Upper lobe of right lung (tissue), 1 donor: ENCODE measurements at regions not wholly inside any gene's neighbourhood (a gene's known extent, or its start where the extent isn't known, plus 50 kb on each side); places are given as distances from the start of the nearest gene placed in this dataset.

Experiments
- ATAC-seq: fragments of 200-7000 bp; cut with Tn5 transposase; one replicate; pipeline ENCODE4 v1.9.1; 2020; ENCODE audit warnings: mild to moderate bottlenecking, moderate library complexity
- DNase-seq: peaks from one replicate; pipeline ENCODE4 v3.0.0-alpha.2; 2020
- H3K27ac ChIP-seq: fragments of 200-600 bp; one replicate; pipeline ENCODE4 v1.8.0; 2022
- H3K27me3 ChIP-seq: fragments of 200-600 bp; one replicate; pipeline ENCODE4 v1.8.0; 2022; ENCODE audit warnings: mild to moderate bottlenecking
- H3K36me3 ChIP-seq: fragments of 200-600 bp; one replicate; pipeline ENCODE4 v1.8.0; 2022
- H3K4me1 ChIP-seq: fragments of 200-600 bp; one replicate; pipeline ENCODE4 v1.8.0; 2022
- H3K4me3 ChIP-seq: fragments of 200-600 bp; one replicate; pipeline ENCODE4 v1.8.0; 2022; ENCODE audit warnings: mild to moderate bottlenecking
- H3K9me3 ChIP-seq: fragments of 200-600 bp; one replicate; pipeline ENCODE4 v1.8.0; 2022
- intact Hi-C: fragments of 100-400 bp; cut with DNase I; formaldehyde crosslinking; loops from one replicate; pipeline ENCODE4 v1.11.0; 2022
- TF ChIP-seq, protein P1 (sequence below): fragments of 200-600 bp; IDR thresholded peaks from one replicate; pipeline ENCODE4 v1.8.0; 2022; ENCODE audit warnings: antibody characterized with exemption
- donor health status: DM: no; HTN: yes; CAD: no; lungs with severe emphysema.

DNA sequence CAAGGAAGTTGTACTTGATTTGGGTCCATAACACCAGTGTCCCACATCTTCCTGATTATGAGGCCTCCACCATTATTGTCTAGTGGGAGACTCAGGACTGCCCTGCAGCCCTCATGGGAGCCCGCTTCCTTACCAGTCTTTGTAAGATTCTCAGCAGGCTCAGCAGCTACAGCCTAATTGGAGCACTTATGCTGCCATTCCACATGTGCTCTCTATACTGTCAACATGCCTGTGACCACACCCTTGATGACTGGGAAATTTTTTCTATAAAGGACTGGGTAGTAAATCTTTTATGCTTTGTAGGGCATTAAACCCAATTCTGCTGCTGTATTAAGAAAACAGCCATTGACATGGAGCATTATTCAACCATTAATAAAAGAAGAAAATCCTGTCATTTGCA lies 145.5 kb upstream of the IGF1 start:
- Histone ChIP-seq H3K4me1 (no peaks in the 10 kb centered on the region), H3K27ac (no peak overlapping the region), H3K27me3 (no peaks in the 10 kb centered on the region), H3K4me3 (no peak overlapping the region), H3K36me3 (no peaks in the 10 kb centered on the region), H3K9me3 (no peaks in the 10 kb centered on the region)
- ATAC-seq (no peak), DNase-seq (no peak)
- TF ChIP-seq, protein P1, sequence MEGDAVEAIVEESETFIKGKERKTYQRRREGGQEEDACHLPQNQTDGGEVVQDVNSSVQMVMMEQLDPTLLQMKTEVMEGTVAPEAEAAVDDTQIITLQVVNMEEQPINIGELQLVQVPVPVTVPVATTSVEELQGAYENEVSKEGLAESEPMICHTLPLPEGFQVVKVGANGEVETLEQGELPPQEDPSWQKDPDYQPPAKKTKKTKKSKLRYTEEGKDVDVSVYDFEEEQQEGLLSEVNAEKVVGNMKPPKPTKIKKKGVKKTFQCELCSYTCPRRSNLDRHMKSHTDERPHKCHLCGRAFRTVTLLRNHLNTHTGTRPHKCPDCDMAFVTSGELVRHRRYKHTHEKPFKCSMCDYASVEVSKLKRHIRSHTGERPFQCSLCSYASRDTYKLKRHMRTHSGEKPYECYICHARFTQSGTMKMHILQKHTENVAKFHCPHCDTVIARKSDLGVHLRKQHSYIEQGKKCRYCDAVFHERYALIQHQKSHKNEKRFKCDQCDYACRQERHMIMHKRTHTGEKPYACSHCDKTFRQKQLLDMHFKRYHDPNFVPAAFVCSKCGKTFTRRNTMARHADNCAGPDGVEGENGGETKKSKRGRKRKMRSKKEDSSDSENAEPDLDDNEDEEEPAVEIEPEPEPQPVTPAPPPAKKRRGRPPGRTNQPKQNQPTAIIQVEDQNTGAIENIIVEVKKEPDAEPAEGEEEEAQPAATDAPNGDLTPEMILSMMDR = no peak
- intact Hi-C loops = no loop called here

DNA sequence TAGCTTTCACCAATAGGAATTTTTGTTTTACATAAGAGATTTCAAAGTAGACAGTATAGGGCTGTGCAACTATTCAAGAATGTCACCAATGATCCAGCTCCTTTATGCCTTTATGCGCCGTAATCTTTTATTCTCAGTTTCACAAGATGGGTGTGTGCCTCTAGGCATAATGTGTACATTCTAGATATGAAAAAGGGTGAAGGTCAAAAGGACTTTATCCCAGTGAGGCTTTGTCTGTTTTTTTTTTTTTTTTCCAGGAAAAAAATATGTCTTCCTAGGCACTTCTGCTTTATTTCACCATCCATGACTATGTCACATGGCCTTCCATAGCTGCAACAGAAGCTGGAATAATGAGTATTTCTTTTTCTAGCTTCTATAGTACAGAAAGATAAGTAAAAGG lies 142.3 kb upstream of the IGF1 start:
- ATAC-seq (no peak), DNase-seq (no peak)
- intact Hi-C loops = no loop called here
- Histone ChIP-seq H3K9me3 (no peaks in the 10 kb centered on the region), H3K27ac (no peak overlapping the region), H3K36me3 (no peaks in the 10 kb centered on the region), H3K4me1 (no peaks in the 10 kb centered on the region), H3K27me3 (no peaks in the 10 kb centered on the region), H3K4me3 (no peak overlapping the region)
- TF ChIP-seq, protein P1 = no peak

GRCh38 chr12:102618197-102618877 lies 138.0 kb upstream of the IGF1 start:
- Histone ChIP-seq H3K27ac (no peak overlapping the region), H3K9me3 (no peaks in the 10 kb centered on the region), H3K4me3 (no peak overlapping the region), H3K27me3 (no peaks in the 10 kb centered on the region), H3K4me1 (no peaks in the 10 kb centered on the region), H3K36me3 (no peaks in the 10 kb centered on the region)
- no peak for ATAC-seq
- no peak for DNase-seq
- TF ChIP-seq, protein P1 = no peak
- intact Hi-C loops = no loop called here

DNA sequence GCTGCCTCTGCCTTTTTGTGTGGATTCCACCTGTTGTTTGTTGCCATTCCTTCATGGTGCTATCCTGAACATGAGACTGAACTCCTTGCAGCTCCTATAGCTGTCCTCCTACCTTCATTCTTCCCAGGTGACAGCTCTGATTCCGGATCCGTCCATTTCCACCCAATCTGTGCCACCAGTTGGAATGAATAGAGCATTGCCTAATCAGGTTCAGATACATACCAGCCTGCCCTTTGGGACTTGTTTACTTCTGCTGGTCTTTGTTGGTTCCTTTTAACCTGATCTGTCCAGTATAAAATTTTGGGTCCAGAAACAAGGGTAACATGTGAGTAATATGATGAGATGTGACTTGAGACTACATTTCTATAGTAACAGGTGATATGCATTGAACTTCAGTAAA lies 136.3 kb upstream of the IGF1 start:
- intact Hi-C loops = no loop called here
- H3K36me3 ChIP-seq = no peaks in the 10 kb centered on the region
- no peak overlapping the region for H3K4me3 ChIP-seq
- TF ChIP-seq, protein P1 = no peak
- H3K9me3 ChIP-seq = no peaks in the 10 kb centered on the region
- no peaks in the 10 kb centered on the region for H3K4me1 ChIP-seq
- no peak overlapping the region for H3K27ac ChIP-seq
- DNase-seq (no peak), ATAC-seq (no peak)
- H3K27me3 ChIP-seq = no peaks in the 10 kb centered on the region

DNA sequence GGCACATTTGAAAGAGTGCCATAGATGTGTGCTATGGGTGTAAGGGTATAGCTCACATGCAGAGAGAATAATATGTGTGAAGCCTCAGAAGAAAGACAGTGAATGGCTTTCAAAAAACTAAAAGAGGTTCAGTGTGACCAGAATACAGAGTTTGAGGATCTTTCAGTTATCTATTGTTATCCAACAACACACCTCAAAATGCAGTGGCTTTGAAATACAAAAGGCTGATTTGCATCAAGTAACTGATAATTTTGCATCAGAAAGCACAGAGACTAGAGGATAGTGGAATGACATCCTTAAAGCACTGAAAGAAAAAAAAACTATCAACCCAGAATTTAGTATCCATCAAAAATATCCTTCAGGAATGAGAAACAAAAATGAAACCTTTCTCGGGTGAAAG lies 131.6 kb upstream of the IGF1 start:
- no peak for DNase-seq
- H3K27ac ChIP-seq = no peak overlapping the region
- TF ChIP-seq, protein P1 = no peak
- no peaks in the 10 kb centered on the region for H3K4me1 ChIP-seq
- intact Hi-C loops = no loop called here
- H3K4me3 ChIP-seq = no peak overlapping the region
- no peak for ATAC-seq
- no peaks in the 10 kb centered on the region for H3K9me3 ChIP-seq
- no peaks in the 10 kb centered on the region for H3K36me3 ChIP-seq
- no peaks in the 10 kb centered on the region for H3K27me3 ChIP-seq

DNA sequence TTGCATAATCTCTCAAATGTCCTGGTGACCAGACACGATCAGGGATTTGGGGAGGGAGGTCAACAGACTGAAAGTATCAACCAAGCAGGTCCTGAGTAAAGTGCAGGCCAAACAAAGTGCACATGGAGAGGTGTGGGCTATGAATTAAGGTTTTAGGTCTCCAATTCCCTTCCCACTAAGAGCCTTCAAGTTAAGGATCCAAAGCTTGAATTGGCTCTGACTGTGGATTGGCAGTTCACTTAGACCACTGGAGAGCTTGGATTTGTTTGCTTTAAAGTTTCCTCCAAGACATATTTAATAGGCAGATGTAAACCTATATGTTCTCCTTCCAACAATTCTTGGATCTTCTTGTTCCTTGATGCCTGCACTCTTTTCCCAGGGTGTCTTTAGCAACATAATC lies 129.6 kb upstream of the IGF1 start:
- Histone ChIP-seq H3K27me3 (no peaks in the 10 kb centered on the region), H3K27ac (no peak overlapping the region)
- no peak for DNase-seq

More for the DNA sequence above, 129.6 kb upstream of the IGF1 start:
- H3K4me1 ChIP-seq = no peaks in the 10 kb centered on the region
- H3K9me3 ChIP-seq = no peaks in the 10 kb centered on the region
- TF ChIP-seq, protein P1 = no peak
- ATAC-seq = no peak
- intact Hi-C loops = no loop called here
- no peaks in the 10 kb centered on the region for H3K36me3 ChIP-seq
- H3K4me3 ChIP-seq = no peak overlapping the region
